ENCODE measurements at regions not wholly inside any gene's neighbourhood (a gene's known extent, or its start where the extent isn't known, plus 50 kb on each side); places are given as distances from the start of the nearest gene placed in this dataset.

DNA sequence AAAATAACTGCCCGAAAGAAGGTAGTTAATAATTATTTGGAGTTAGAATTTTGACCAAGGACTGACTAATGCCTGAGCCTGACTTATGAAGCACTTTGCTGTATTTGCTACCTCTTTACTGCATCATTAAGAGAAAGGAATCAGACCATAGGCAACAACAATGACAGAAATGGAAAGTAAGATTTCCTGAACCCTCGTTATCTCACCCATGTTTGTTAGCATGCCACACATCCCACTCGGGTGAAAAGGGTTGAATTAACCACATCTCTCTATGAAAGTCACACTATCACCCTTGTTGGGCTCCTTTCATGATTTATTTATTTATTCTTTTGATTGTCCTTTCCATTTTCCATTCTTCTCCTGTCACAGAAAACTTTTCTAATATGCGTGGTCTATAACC, 59.6 kb downstream of the OLIG3 start:
- DNase-seq = no peak

DNA sequence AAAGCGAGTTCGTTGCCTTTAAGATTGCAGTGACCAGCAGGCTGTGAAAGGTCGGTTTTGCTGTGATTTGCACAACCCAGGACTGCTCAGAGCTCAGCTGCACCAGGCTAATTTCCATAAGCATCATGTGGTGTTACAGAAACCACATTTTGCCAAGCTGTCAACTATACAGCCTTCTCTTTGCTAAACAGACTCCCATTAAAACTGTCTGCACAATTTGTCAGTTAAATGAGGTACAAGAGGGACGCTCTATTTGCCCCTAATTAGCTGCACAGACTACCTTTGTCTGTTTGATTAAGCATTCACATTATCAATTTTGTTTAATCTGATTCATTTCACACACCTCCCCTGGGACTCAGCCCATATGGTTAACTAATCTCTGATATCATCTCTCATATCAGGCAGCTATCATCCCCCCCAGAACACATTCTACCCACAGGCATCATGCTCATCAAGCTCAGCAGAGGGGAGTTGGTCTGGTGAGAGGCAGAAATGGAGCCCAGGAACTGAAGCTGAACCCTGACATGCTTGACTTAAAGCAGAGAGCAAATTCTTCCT, 62.1 kb downstream of the OLIG3 start:
- DNase-seq = no peak

DNA sequence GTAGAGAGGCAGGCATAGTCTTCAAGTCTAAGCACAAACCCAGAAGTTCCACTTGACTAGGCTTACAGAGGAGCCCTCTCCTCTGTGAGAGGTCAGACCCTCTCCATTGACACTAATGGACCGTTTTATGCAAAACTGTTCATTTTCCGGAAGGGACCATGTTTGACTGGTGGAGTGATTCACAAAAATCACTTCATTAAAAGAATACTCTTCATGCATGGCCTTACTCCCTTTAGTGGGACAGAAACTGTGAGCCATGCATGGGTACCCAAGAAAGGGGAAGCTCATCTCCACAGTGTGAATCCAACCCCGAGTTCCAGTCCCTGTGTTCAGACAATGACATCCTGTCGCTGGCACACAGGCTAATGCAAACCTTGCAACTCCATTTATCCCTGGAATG, 63.2 kb downstream of the OLIG3 start:
- DNase-seq = no peak

DNA sequence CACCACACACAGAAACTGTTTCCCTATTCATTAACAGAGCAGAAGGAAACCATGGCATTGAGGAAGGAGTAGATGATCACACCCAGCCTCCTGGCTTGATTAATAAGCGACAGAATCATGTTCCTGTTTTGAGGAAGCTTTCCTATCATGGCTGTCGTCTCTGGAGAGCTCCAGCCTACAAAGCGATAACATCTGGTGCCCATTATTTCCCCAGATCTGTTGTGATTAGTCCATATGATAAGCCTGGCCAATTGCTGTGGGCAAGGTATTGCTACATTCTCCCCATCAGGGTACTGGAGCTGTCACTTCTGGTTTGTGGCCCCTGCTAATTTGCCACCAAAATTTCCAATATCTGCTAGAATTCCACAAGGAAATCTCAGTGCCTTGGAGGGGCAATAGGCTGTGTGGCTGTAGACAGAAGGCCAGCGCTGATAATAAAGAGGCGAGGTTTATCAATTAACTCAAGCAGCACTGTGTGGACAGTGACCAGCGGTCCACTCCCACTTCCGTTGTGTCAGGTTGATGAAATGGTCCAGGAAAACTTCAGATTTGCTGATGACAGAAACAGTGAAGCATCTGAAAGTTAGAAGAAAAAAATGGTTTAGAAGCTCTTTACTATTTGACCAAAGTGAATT, 66.4 kb downstream of the OLIG3 start:
- no peak for DNase-seq

DNA sequence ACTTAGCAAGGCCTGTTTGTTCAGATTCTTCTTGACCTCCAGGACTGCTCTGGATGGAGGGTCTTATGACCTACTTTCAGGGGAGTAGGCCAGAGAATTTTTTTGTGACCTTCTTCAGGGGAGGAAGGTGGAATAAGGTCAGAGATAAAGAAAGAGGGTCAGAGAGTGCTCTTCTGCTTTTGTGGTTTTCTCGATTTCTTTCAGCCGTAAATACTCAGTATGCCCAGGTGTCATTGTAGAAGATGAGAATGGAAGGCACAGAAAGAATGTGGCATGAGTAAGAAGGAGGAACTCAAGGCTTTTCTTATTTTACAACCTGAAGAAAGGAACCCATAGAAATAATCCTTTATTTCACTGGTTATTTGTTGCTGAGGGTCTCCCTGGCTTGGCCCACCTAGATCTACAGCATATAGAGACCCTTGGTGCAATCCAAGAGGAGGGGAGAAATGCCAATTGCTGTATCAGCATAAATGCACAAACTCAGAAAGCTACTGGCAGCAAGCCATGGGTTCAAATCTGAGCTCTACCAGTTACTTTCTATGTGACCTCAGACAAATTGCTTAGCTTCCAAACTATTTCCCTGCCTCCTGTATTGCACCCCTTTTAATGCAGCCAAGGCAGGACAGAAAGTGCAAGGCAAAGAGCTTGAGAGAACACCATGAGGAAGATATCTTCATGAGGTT, 68.0 kb downstream of the OLIG3 start:
- no peak for DNase-seq

DNA sequence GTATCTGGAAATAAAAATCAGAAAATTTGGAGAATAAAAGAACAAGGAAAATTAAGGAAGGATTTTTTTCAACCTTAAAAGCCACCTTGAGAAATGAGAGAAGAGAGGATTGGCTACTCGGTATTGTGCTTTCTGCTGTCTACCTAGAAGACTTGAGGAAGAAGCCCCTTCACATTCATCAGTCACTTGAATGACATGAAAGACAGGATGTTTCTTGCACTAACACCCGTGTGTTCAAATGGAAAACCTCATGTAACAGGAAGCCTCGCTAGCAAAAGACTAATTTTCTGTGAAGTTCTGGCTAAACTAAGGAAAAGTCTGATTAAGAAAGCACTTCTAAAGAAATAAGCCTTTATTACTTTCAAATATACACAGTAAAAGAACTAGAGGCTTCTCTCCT, 69.9 kb downstream of the OLIG3 start:
- DNase-seq = no peak

DNA sequence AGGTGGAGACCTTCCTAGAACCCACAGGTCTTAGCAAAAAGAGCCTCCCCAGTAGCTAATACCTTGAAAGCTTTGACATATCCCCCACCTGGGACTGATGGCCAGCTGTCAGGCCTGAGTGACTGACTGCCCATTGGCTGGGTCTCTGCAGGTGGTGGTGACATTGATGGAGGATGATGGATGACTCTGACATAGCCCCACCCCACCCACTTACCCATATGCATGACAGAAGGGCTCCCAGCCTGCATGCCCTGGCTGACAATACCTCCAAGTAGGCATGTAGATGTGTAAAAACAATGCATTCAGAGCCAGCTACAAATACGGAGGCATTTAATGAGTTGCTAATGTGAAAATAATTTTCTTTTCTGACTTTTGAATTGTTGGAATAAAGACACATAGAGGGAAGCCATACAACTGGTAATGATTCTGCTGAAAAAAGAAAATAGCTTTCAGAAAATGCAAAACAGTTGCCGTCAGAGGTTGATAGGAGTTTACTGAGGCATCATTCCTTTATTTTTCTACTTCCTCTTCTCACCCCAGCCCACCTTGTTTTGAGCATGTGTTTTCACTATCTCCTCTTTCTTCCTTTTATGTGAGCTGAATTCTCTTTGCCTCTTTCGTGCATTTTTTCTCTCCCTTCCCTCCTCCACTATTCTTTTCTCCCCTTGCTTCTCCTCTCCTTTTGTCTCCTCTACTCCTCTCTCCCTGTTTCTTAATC, 70.6 kb downstream of the OLIG3 start:
- no peak for DNase-seq

DNA sequence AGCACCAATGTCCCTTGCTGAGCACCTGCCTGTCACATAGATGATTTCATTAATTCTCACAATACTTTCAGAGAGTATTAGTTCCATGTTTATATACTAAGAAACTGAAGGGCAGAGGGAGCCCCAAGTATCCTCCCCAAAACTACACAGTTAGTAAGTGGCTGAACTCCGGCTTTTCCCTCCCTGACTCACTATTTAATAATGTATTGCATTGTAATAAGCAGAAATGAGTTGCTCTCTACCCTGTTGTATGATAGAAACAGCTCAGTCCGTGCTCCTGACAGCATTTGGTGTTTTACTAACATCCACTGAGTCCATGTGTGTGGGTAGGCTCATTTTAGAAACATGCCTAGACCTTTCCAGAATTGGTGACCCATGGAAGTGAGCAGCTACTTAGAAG, 76.8 kb downstream of the OLIG3 start:
- DNase-seq = no peak

DNA sequence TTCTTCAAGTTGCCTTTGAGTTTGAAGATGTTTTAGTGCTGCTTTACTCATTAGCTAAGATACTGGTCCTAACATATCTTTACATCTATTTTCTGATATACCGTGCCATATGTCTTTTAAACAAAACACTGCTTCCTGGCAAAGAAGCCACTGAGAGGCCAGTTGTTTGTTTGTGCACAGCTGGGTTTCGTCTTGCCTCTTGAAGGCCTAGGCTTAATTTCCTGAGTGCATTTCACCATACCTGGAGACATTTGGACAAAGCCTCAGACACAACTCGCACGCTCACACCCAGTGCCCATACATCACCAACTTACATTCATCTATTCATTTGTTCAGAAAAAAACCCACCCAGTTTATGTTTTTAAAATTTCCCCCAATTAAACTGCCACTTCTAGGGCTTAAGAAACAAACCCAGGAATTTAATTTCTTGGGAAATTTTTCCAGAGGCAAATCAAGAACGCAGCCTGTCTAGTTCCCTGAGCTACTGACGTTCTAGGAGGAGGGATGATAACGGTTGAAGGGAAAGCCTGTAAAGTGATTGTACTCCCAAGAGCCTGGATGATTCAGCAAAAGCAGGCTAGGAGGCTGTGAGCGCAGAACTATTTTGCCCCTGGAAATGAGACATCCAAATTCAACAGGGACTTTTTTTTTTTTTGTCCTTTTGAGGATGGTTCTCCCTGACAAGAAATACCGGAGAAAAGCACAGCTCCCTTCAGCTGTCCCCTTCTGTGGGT, 77.7 kb downstream of the OLIG3 start:
- DNase-seq = no peak

DNA sequence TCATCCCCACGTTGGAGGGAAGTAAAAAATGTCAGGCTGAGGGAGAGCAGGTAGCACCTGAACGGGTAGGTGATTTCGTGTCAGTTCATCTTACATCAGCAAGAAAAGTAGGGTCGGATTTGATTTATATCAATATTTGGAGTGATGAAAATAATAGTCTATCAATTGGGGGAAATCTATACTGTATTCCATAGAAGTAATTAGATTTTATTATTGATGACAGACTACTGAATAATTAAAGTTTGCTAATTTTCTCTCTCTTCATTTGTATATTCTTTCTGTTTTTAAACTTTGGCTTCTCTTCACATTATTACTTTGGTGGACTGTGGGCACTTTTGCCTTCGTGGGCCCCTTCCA, 78.4 kb downstream of the OLIG3 start:
- no peak for DNase-seq

DNA sequence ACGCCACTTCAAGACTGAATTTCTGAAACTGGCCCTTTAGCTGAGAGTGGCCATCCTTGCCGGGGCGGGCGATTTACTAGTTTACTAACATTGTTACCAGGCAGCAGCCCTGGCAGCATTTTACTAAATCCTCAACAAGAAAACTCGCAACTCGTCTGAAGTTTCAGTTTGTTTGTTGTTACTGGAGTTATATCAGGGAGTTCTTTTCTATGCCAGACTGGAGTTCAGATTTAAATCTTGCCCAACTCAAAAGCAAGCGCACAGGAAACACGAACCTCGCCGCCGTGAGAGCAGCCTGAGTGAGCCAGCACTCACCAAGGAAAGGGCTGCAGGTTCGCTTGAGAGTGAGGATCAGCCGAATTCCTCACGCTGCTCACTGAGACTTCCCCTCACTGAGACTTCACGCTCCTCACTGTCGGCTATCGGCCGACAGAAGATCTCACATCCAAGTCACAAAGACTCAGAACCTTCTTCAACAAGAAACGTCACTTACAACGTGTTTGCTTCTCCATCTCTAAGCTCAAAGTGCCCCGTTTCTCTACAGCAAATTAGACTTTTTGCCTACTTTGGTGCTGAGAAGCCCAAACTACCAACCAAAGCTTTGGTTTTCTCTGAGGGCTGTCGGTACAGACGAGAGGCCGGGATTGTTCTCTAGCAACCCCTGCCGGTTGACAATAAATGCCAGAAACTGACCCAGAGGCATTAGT, 78.9 kb downstream of the OLIG3 start:
- DNase-seq = peak; percentile 67

DNA sequence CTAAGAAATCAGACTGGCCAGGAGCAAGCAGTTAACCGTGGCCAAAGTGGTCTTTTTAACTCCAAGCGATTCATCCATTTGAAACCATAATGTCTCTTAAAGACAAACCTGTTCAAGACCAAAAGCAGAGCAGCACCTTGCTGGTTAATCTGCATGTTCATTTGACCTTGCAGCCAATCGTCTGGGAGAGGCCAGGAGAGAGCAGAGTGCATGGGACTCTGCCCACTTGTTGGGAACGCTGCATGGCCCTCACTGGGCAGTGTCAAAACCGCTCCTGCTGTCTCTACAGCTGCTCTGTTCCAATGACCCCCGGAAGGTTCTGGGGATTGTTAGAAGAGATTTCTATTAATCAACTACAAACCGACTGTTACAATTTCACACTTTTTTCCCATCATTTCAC, 79.6 kb downstream of the OLIG3 start:
- no peak for DNase-seq

DNA sequence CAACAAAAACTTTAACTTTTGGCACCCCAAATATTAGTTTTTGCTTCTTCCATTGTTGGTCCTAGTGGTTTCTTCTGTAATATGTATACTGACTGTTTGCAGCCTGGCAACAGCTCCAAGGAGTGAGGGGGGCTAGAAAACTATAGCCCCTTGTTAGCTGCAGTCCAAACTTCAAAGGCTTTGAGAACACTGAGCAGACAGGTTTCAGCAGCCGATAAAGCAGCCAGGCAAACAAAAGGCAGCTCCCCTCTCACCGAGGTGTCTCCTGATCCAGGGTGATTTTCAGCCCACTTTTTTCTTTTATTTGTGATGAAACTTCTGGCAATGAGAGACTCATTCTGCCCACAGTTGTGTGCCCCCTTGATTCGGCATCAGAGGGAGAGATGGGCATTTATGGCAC, 80.7 kb downstream of the OLIG3 start:
- no peak for DNase-seq

DNA sequence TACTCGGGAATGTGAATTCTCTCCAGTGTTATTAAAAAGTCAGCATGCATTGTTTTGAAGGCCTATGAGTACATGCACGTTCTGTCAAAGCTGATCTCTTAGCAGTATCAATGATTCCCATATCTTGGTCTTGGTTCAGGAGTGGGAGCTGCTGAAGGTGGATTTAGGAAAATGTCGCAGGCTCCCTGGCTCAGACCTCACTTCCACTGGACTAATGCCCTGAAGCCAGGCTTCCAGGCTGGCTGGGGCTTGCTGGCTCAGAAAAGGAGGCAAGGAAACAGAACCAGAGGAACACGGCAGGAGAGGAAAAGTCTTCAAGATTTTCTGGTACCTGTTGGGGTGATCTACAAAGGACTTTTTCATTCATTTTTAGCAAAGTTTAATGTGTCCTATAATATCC, 81.6 kb downstream of the OLIG3 start:
- DNase-seq = no peak

DNA sequence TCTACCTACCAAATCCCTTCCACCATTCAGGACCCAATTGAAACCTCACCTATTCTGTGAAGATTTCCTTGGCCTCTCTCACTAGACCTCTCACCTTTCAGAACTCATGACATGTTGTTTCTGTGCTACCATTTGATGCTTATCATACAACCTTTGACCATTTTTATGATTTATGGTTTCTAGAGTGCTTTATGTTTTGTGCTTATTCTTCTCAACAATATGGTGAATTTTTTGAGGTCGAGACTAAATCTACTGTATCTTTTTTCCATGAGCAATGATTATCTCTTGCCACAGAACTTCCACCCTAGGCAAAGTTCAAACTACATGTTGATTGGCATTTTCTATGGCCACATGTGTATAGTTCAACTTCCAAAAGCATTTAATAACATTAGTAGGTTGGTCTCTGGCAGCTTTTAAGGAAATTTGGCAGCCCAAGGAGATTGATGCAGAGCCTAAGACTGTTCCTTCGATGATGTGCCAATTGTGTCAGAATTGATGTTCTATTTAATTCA, 84.9 kb downstream of the OLIG3 start:
- DNase-seq = no peak

DNA sequence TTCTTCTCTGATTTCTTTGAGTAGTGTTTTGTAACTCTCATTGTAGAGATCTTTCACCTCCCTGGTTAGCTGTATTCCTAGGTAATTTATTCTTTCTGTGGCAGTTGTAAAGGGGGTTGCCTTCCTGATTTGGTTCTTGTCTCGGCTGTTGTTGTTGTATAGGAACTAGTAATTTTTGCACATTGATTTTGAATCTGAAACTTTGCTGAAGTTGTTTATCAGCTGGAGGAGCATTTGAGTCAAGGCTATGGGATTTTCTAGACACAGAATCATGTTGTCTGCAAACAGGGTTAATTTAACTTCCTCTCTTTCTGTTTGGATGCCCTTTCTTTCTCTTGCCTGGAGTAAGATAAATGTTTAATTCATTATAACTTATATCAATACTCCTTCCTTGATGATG, 86.4 kb downstream of the OLIG3 start:
- no peak for DNase-seq

DNA sequence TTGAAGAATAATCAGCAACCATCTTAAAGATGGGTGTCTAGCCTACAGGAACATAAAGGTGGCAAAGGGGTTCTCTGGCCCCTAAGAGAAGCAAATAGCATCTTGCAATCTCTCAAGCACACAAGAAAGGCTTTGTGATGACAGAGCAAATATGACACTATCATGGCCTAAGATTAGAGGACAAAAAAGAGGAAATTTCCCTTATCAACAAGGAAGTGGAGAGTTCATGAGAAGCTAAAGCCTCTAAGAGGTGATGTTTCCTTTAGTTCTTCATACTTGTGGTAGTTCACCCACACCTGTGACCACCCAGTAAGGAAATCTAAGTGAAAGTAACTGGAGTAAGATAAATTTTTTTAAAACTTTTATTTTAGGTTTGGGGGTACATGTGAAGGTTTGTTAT, 88.4 kb downstream of the OLIG3 start:
- DNase-seq = no peak

DNA sequence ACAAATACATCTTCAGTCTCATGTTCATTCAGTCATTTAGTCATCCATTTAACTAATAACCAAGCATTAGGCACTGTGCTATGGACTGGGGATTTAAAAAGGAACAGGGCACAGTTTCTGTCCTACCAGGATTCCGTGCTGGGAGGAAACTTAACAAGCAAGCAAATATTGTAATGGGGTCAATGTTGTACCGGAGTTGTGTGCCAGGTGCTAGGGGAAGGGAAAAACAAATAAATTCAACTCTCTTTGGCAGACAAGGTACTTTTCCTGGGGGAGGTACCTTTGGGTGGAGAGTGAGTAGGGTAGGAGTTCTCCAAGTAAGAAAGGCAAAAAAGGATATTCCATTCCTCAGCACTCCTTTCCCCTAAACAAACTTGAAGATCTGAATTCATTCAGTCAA, 90.3 kb downstream of the OLIG3 start:
- DNase-seq = no peak

DNA sequence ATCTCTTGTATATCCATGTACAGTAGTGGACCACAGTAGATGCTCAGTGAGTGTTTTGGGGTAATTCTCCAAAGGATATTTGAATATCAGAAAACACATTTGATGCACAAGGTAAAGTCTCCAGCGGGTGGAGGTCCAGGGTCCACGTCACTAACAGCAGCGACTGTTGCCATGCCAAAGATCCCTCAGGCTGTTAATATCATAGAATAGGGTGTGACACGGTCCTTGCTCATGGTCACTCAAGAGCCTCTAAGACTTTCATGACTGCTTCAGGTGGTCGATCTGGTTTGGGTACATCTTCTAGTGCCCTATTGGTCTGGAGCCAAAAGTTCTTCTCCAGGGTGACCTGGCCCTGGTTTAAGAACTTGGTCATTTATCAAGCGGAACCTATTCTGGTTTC, 90.8 kb downstream of the OLIG3 start:
- no peak for DNase-seq

DNA sequence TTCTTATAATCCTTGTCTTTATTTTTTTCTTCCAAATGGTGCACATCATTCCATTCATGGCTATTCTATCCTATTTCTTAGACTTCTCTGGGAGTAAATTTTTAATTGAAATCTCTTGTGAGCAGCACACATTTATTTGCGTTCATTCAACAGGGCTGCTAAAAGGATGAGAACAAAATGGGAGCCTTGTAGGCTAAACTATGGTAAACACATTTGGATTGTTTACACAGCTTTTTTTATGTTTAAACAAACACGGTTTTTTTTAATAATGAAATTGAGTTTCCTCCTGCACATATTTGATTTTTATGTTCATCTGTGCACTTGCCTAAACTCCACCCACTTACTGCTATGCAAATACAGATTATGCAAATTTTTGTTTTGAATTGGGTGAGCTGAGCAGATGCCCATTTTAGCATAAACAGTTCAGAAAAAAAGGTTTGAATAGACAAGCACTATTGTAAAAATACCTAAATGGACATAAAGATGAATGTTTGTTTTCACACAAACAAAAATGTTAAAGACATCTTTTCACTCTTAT, 92.0 kb downstream of the OLIG3 start:
- DNase-seq = no peak

DNA sequence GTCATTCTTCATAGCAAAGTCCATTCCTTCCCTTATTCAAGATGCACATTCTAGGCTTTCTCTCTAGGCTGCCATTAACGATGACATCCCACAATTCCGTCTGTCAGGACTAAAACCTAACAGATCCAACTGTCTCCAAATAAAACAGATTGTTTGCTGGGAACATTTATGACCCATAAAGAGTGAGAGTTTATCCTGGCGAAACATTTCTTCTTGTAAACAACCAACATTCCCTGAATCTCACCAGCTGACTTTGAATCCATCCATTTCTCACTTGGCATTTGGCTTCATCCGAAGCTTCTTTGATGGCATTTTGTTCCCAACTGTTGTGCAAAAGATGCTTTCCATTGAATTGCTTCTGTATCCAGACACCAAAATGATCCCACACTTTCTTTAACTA, 93.1 kb downstream of the OLIG3 start:
- DNase-seq = no peak

DNA sequence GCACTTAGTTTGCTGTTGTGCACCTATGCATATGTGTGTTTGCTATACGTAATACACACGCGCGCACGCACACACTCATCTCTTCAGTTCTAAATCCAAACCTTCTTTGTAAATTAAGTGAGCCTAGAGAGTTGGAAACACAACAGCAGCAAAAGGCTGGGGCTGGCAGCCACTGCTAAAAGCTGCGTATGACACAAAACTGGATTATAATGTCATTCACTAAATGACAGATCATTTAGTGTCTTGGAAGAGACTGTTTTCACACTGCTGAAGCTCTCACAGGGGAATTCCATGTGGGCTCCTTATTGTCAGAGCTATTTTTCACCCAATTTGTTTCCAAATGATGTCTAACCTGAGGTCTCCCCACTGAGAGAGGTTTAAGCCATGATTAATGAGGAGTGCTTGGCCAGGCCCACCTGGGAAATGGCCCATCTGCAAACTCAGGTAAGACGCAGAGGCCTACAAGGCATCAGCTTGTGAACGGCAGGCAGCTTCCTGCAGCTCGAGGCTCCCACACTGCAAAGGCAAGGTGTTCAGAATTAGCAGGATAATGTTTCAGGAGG, 94.2 kb downstream of the OLIG3 start:
- no peak for DNase-seq

All from stimulated activated CD4-positive, alpha-beta T cell treated with anti-CD3 and anti-CD28 coated beads, Interleukin-4, amount 100 ng/mL, for 24 hours (primary cell).